ENCODE measurements at regions not wholly inside any gene's neighbourhood (a gene's known extent, or its start where the extent isn't known, plus 50 kb on each side); places are given as distances from the start of the nearest gene placed in this dataset.

GRCh38 chr7:116446212-116446855 lies 53.2 kb upstream of the CAV2 start:
- DNase-seq (ENCODE audit: low read depth) = no peak

- DNase-seq (ENCODE audit: low read depth) = no peak
Measured at GRCh38 chr7:116447436-116447835, 52.1 kb upstream of the CAV2 start.

- no peak for DNase-seq (ENCODE audit: low read depth)
Measured at GRCh38 chr7:116447966-116448839, 51.3 kb upstream of the CAV2 start.

GRCh38 chr7:116449441-116449840 lies 50.1 kb upstream of the CAV2 start:
- no peak for DNase-seq (ENCODE audit: low read depth)
